ENCODE measurements at regions not wholly inside any gene's neighbourhood (a gene's known extent, or its start where the extent isn't known, plus 50 kb on each side); places are given as distances from the start of the nearest gene placed in this dataset.

GRCh38 chr6:14819001-14819400 lies 426.9 kb upstream of the JARID2 start:
- TF ChIP-seq CTCF (IDR thresholded peaks at IDR 0.05; ENCODE audit: low read length) (no peak), EZH2phosphoT487 (IDR thresholded peaks at IDR 0.05; ENCODE audit: low read length) (no peak), EZH2 (optimal IDR thresholded peaks at IDR 0.05; ENCODE audit: low read depth, low read length) (no peak)

All from MM.1S (cell line).